Activated CD4-positive, alpha-beta T cell treated with anti-CD3 and anti-CD28 coated beads, Interleukin-2, amount 10 ng/mL, durations not matched to agents 7 days and 5 days (primary cell): ENCODE measurements at regions not wholly inside any gene's neighbourhood (a gene's known extent, or its start where the extent isn't known, plus 50 kb on each side); places are given as distances from the start of the nearest gene placed in this dataset.

ENCODE experiments used
- CTCF ChIA-PET: fragments of 350-600 bp; sonication (Branson Sonifier 250); formaldehyde crosslinking; loops from one replicate; lab custom pipeline; 2021; ENCODE audit warnings: antibody characterized with exemption; lab: Charles Lee
- POLR2A ChIA-PET: fragments of 350-600 bp; sonication (Branson Sonifier 250); formaldehyde crosslinking; loops from one replicate; lab custom pipeline; 2021; ENCODE audit warnings: antibody characterized with exemption; lab: Charles Lee
- DNase-seq: peaks from one replicate; pipeline ENCODE4 v3.0.0-alpha.2; 2020
- H3K27ac Mint-ChIP-seq: one replicate; pipeline ENCODE4 v1.8.0; 2021; ENCODE audit warnings: mild to moderate bottlenecking, moderate library complexity, mixed read lengths
- H3K27me3 Mint-ChIP-seq: one replicate; pipeline ENCODE4 v1.8.0; 2021; ENCODE audit warnings: mixed read lengths
- H3K36me3 Mint-ChIP-seq: one replicate; pipeline ENCODE4 v1.8.0; 2021; ENCODE audit warnings: low read depth, mixed read lengths
- H3K4me1 Mint-ChIP-seq: one replicate; pipeline ENCODE4 v1.8.0; 2021; ENCODE audit warnings: mixed read lengths
- H3K4me3 Mint-ChIP-seq: one replicate; pipeline ENCODE4 v1.8.0; 2021; ENCODE audit warnings: mild to moderate bottlenecking, moderate library complexity, mixed read lengths
- H3K9me3 Mint-ChIP-seq: one replicate; pipeline ENCODE4 v1.8.0; 2021; ENCODE audit warnings: mixed read lengths

GRCh38 chr5:104295991-104296390 is 733.4 kb upstream of the NUDT12 start:
- Mint-ChIP-seq H3K4me3 (no peak overlapping the region), H3K36me3 (no peaks in the 10 kb centered on the region), H3K9me3 (peaks cover 9% of the 10 kb centered on the region), H3K27ac (no peak overlapping the region), H3K27me3 (no peaks in the 10 kb centered on the region), H3K4me1 (no peaks in the 10 kb centered on the region)
- no peak for DNase-seq
- CTCF ChIA-PET: no interaction called here
- POLR2A ChIA-PET: no interaction called here

- H3K36me3 Mint-ChIP-seq: no peaks in the 10 kb centered on the region
- POLR2A ChIA-PET: no interaction called here
- H3K27ac Mint-ChIP-seq: no peak overlapping the region
- no peaks in the 10 kb centered on the region for H3K27me3 Mint-ChIP-seq
- peaks cover 4% of the 10 kb centered on the region for H3K9me3 Mint-ChIP-seq
- DNase-seq: no peak
- CTCF ChIA-PET: no interaction called here
- H3K4me3 Mint-ChIP-seq: no peak overlapping the region
- no peaks in the 10 kb centered on the region for H3K4me1 Mint-ChIP-seq
Measured at GRCh38 chr5:104283136-104283535, 720.5 kb upstream of the NUDT12 start.

GRCh38 chr5:104273725-104274124 is 711.1 kb upstream of the NUDT12 start:
- no peak overlapping the region for H3K4me3 Mint-ChIP-seq
- ChIA-PET POLR2A (no interaction called here), CTCF (no interaction called here)
- no peak for DNase-seq
- H3K27me3 Mint-ChIP-seq: no peaks in the 10 kb centered on the region
- no peaks in the 10 kb centered on the region for H3K4me1 Mint-ChIP-seq
- no peaks in the 10 kb centered on the region for H3K36me3 Mint-ChIP-seq
- H3K27ac Mint-ChIP-seq: no peak overlapping the region
- H3K9me3 Mint-ChIP-seq: no peaks in the 10 kb centered on the region

GRCh38 chr5:104267320-104268015 is 704.9 kb upstream of the NUDT12 start:
- Mint-ChIP-seq H3K4me1 (no peaks in the 10 kb centered on the region), H3K9me3 (peaks cover 2% of the 10 kb centered on the region), H3K27ac (no peak overlapping the region), H3K27me3 (no peaks in the 10 kb centered on the region), H3K36me3 (no peaks in the 10 kb centered on the region), H3K4me3 (no peak overlapping the region)
- POLR2A ChIA-PET: no interaction called here
- DNase-seq: no peak
- CTCF ChIA-PET: no interaction called here

GRCh38 chr5:104266161-104266560 is 703.6 kb upstream of the NUDT12 start:
- no peaks in the 10 kb centered on the region for H3K36me3 Mint-ChIP-seq
- CTCF ChIA-PET: no interaction called here
- no peak for DNase-seq
- H3K27me3 Mint-ChIP-seq: no peaks in the 10 kb centered on the region
- H3K4me3 Mint-ChIP-seq: no peak overlapping the region
- POLR2A ChIA-PET: no interaction called here
- peaks cover 2% of the 10 kb centered on the region for H3K9me3 Mint-ChIP-seq
- no peaks in the 10 kb centered on the region for H3K4me1 Mint-ChIP-seq
- H3K27ac Mint-ChIP-seq: no peak overlapping the region

GRCh38 chr5:104265531-104266140 is 703.0 kb upstream of the NUDT12 start:
- Mint-ChIP-seq H3K27me3 (no peaks in the 10 kb centered on the region), H3K4me3 (no peak overlapping the region), H3K4me1 (no peaks in the 10 kb centered on the region), H3K27ac (no peak overlapping the region), H3K9me3 (peaks cover 2% of the 10 kb centered on the region), H3K36me3 (no peaks in the 10 kb centered on the region)
- DNase-seq: no peak
- ChIA-PET CTCF (no interaction called here), POLR2A (no interaction called here)

GRCh38 chr5:104247260-104247659 is 684.7 kb upstream of the NUDT12 start:
- Mint-ChIP-seq H3K4me3 (no peak overlapping the region), H3K27me3 (no peaks in the 10 kb centered on the region), H3K36me3 (no peaks in the 10 kb centered on the region), H3K27ac (no peak overlapping the region), H3K4me1 (no peaks in the 10 kb centered on the region), H3K9me3 (peaks cover 3% of the 10 kb centered on the region)
- POLR2A ChIA-PET: no interaction called here
- CTCF ChIA-PET: no interaction called here
- no peak for DNase-seq

GRCh38 chr5:104241046-104241445 is 678.5 kb upstream of the NUDT12 start:
- H3K4me1 Mint-ChIP-seq: no peaks in the 10 kb centered on the region
- CTCF ChIA-PET: no interaction called here
- POLR2A ChIA-PET: no interaction called here
- no peak for DNase-seq
- H3K36me3 Mint-ChIP-seq: no peaks in the 10 kb centered on the region
- no peak overlapping the region for H3K4me3 Mint-ChIP-seq
- H3K27ac Mint-ChIP-seq: no peak overlapping the region
- no peaks in the 10 kb centered on the region for H3K9me3 Mint-ChIP-seq
- no peaks in the 10 kb centered on the region for H3K27me3 Mint-ChIP-seq

GRCh38 chr5:104237586-104237985 is 675.0 kb upstream of the NUDT12 start:
- Mint-ChIP-seq H3K9me3 (no peaks in the 10 kb centered on the region), H3K4me1 (no peaks in the 10 kb centered on the region), H3K36me3 (no peaks in the 10 kb centered on the region), H3K4me3 (no peak overlapping the region), H3K27me3 (no peaks in the 10 kb centered on the region), H3K27ac (no peak overlapping the region)
- POLR2A ChIA-PET: no interaction called here
- CTCF ChIA-PET: no interaction called here
- no peak for DNase-seq

GRCh38 chr5:104223885-104224773 is 661.5 kb upstream of the NUDT12 start:
- no peaks in the 10 kb centered on the region for H3K27me3 Mint-ChIP-seq
- H3K4me1 Mint-ChIP-seq: no peaks in the 10 kb centered on the region
- POLR2A ChIA-PET: no interaction called here
- no peak overlapping the region for H3K4me3 Mint-ChIP-seq
- H3K9me3 Mint-ChIP-seq: no peaks in the 10 kb centered on the region
- CTCF ChIA-PET: no interaction called here
- no peak overlapping the region for H3K27ac Mint-ChIP-seq
- no peaks in the 10 kb centered on the region for H3K36me3 Mint-ChIP-seq
- DNase-seq: no peak

- no peak for DNase-seq
- H3K27ac Mint-ChIP-seq: no peak overlapping the region
- no peak overlapping the region for H3K4me3 Mint-ChIP-seq
- POLR2A ChIA-PET: no interaction called here
- H3K27me3 Mint-ChIP-seq: no peaks in the 10 kb centered on the region
- no peaks in the 10 kb centered on the region for H3K4me1 Mint-ChIP-seq
- CTCF ChIA-PET: interaction anchor here (0.5 kb wide), 1 partner anchor 313 kb away, joined by 4 read pairs; no protein-coding TSS in a partner anchor
- H3K9me3 Mint-ChIP-seq: no peaks in the 10 kb centered on the region
- no peaks in the 10 kb centered on the region for H3K36me3 Mint-ChIP-seq
Measured at GRCh38 chr5:104218200-104218599, 655.6 kb upstream of the NUDT12 start.

GRCh38 chr5:104213216-104213615 is 650.6 kb upstream of the NUDT12 start:
- CTCF ChIA-PET: no interaction called here

GRCh38 chr5:104199771-104200170 is 637.2 kb upstream of the NUDT12 start:
- no peaks in the 10 kb centered on the region for H3K4me1 Mint-ChIP-seq
- H3K27me3 Mint-ChIP-seq: no peaks in the 10 kb centered on the region
- no peak overlapping the region for H3K27ac Mint-ChIP-seq
- H3K36me3 Mint-ChIP-seq: no peaks in the 10 kb centered on the region
- POLR2A ChIA-PET: no interaction called here
- CTCF ChIA-PET: no interaction called here
- no peak for DNase-seq
- peaks cover 8% of the 10 kb centered on the region for H3K9me3 Mint-ChIP-seq
- H3K4me3 Mint-ChIP-seq: no peak overlapping the region

More at GRCh38 chr5:104213216-104213615, 650.6 kb upstream of the NUDT12 start:
- Mint-ChIP-seq H3K36me3 (no peaks in the 10 kb centered on the region), H3K27ac (no peak overlapping the region), H3K4me3 (no peak overlapping the region), H3K9me3 (no peaks in the 10 kb centered on the region), H3K27me3 (no peaks in the 10 kb centered on the region), H3K4me1 (no peaks in the 10 kb centered on the region)
- POLR2A ChIA-PET: no interaction called here
- no peak for DNase-seq
